GM08714 (cell line): ENCODE measurements at regions not wholly inside any gene's neighbourhood (a gene's known extent, or its start where the extent isn't known, plus 50 kb on each side); places are given as distances from the start of the nearest gene placed in this dataset.

Experiments
- H3K4me3 ChIP-seq: fragments of 200-500 bp; sonication (Bioruptor generic); 2 replicates; pipeline ENCODE4 v1.5.1; 2014; ENCODE audit warnings: mild to moderate bottlenecking, low read length, inconsistent platforms
- ZNF274 ChIP-seq: IDR thresholded peaks from 2 replicates; pipeline ENCODE4 v1.6.1; 2012; ENCODE audit warnings: mild to moderate bottlenecking, low read depth, low read length

DNA sequence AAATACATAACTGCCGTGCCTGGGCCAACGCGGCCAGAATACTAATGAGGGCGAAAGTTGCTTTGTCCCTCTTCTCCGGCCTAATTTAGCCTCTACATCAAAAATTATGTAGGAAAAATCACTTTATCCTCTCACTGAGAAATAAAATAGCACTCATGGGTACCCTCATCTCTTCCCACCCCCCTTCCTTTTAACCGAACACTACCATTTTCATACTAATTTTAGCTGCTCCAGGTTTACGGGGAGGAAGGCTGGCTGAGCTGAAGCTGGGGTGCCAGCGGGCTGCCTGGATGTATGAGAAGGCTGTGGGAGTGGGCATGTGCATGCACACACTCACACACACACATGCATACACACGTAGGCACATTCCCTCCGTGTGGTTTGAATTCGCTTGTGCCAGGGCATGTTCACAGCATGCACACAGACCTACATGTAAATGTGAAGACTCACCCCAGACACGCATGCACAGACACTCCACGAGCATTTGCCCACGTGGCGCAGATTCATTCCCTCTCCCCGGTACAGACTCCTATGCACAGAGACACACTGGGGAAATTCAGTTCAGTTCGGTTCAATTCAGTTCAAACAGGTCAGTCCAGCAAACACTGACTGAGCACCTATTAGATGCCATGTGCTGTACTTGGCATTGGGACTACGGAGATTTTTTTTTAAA lies 145.1 kb downstream of the MRM1 start:
- no peak for TF ChIP-seq ZNF274
- H3K4me3 ChIP-seq: no peak overlapping the region

DNA sequence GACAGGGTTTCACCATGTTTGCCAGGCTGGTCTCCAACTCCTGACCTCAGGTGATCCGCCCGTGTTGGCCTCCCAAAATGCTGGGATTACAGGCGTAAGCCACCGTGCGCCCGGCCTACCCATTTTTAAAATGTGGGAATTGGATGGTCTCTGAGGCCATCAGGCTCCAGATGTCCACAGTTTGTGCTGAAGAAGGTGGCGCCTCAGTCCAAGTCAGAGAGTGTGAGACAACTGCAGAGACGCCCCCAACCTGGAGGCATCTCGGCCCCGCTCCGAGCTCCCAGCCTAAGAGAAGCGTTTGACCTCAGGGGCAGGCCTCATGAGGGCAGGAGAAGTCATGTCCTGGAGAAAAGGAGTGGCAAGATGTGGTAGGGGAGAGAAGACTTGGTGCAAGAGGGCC lies 146.5 kb downstream of the MRM1 start:
- H3K4me3 ChIP-seq: no peak overlapping the region
- TF ChIP-seq ZNF274: no peak

DNA sequence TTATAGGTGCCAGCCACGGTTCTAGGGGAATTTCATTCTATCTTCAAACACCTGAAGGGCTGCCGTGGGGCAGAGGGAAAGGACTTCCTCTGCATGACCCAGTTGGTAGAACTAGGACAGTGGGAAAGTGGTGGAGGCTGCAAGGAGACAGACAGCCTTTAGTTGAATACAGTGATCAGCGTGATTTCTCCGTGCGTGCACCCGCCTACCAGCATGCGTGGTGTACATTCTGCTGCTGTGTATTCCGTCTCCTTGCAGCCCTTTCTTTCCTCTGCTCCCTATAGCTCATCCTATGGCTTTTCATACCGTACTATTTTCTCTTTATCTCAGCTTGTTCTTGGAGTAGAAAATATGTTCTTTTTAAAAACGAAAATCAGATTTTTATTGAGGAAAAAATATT lies 146.9 kb downstream of the MRM1 start:
- no peak overlapping the region for H3K4me3 ChIP-seq
- no peak for TF ChIP-seq ZNF274

DNA sequence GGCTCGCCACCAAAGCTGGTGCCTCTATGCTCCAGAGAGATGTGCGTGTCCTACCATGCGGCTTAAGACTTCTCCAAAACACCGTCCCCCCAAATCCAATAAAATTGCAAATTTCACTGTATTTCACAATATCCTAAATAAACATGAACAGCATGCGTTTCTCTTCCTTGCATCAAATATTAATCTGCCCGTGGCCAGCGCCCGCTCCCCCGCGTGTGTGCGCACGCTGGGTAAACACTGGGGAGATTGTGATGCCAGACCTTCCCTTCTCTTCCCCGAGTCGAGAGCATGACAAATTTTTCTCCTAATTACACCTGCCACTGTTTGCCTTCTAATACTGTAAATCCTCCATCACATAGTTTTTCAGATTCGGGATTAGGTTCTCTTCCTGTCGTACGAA lies 148.1 kb downstream of the MRM1 start:
- no peak overlapping the region for H3K4me3 ChIP-seq
- no peak for TF ChIP-seq ZNF274

DNA sequence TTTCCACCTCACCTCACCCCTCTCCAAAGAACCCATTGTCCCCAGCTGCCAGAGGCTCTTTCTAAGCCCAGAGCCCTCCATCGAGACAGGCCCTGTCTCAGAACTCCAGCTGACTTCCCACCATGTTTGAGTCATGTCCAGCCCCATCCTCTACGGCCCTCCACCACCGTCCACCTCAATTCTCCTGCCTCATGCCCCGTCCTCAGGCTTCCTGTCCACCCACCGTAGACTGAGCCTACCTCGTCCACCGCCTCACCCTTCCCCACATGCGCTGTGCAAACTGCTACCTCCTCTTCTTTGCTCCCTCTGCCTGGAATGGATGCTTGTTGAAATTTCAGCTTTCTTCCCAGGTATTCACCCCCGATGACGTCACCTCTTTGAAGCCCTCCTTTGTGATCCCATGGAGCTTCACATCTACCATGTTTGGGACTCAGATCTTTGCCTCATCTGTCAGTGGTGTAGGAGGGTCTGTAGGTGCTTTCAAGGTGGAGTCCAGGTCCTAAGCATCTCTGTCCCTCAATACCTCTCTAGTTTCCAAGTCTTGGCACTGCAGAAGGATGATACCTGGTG lies 149.0 kb downstream of the MRM1 start:
- no peak overlapping the region for H3K4me3 ChIP-seq
- no peak for TF ChIP-seq ZNF274

DNA sequence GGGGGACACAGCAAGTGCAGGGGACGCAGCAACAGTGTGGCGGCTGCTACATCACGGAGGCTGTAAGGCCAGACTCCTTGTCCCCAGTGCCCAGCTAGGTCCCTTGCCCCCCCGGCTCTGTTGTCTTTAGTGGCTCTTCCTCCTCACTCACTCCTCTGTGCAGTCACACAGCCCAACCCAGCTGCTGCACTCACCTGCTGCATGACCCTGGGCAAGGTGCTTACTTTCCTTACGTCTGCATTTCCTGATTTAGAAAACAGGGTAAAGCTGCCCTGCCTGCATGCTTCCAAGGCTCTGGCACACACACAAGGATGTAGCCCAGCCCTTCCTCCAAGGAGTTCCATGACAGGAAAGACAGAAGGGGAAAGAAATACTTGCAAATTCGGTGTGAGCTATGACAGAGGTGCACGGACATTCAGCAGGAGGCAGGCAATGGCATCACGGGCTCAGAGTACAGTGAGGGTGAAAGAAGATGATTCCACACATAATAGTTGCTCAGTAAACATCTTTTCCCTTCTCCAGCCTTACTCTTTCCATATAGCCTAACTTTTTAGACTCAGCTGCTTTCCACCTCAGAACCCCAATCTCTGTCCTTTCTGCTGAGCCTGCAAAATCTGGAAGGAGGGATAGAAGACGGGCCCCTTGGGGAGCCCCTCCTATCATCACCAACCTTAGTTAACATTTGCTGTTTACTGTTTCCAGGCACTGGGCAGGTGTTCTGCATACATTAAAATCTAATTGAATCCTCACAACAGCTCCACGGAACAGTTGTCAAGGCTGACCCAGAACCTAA lies 150.9 kb downstream of the MRM1 start:
- no peak for TF ChIP-seq ZNF274
- H3K4me3 ChIP-seq: no peak overlapping the region

DNA sequence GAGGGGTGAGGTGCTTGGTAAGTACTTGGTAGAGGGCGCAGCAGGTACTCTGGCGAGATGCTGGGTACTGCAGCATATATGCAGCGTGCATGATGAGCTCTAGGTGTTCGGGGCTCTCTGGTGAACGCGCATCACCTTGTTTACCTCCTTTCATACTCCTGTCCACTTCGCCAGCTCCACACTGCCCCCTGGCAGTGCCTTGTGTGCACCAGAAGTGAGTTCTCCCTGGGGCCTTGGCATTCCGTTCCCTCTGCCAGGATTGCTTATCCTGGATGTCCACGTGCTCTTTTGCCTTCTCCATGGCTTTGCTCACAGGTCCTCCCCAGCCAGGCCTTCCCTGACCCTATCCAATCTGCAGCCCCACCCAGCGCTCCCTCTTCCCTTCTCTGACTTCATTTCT lies 154.2 kb downstream of the MRM1 start:
- TF ChIP-seq ZNF274: no peak
- H3K4me3 ChIP-seq: no peak overlapping the region

DNA sequence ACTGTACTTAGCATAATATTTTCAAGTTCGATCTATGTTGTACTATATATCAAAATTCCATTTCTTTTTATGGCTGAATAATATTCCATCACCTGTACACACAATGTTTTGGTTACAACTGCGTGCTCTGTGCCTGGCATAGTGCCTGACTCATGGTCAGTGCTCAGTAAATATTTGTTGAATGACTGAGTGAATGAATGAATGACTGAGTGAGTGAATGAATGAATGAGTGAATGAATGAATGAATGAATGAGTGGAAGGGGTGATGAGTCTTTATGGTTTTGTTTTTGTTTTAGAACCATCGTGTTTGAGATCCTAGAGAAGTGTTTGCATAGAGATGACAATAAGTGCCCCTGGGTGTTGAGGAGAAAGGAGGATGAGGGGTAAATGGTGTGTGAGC lies 155.3 kb downstream of the MRM1 start:
- H3K4me3 ChIP-seq: no peak overlapping the region
- TF ChIP-seq ZNF274: no peak

DNA sequence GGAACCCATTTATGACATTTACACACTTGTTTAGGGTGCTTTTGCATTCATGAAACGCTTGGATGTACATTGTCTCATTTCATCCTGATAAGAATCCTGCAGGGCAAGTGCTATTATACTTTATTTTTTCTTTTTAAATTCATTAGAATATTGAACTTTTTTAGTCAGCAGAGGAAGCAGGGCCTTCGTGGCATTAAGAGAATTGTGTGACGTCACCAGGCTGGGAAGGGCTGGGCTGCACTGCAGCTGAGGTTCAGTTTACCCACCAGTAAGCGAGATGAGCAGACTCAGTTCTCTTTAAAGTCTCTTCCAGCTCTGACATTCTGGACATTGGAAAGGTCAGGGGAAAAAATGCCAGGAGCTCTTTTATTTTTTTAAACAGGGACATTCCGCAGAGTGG lies 159.0 kb downstream of the MRM1 start:
- TF ChIP-seq ZNF274: no peak
- no peak overlapping the region for H3K4me3 ChIP-seq

DNA sequence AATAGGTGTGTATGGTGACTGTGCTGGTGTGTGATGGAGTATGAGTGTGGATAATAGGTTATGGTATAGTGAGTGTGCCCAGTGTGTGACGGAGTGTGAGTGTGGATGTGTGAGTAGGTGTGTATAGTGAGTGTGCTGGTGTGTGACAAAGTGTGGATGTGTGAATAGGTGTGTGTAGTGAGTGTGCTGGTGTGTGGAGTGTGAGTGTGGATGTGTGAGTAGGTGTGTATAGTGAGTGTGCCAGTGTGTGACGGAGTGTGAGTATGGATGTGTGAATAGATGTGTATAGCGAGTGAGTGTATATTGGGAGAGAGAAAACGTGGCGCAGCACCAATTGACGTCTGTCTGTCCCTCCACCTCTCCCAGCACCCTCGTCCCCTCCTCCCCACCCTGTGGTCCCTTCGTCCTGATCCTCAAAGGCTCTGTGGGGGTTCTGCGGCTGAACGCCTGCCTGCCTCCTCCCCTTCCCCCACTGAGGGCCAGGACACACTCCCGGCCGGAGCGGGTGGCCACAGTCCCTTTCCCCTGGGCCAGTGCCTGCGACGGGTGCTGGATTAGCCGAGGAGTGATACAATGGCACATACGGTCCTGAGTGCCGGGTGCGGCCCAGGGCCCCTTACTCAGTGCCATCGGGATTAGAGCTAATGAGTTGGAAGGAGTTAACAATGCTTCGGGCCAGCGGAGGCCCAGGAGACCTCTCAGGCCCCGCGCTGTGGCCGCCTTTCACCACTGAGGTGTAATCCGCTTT lies 160.0 kb downstream of the MRM1 start:
- H3K4me3 ChIP-seq: no peak overlapping the region
- no peak for TF ChIP-seq ZNF274

DNA sequence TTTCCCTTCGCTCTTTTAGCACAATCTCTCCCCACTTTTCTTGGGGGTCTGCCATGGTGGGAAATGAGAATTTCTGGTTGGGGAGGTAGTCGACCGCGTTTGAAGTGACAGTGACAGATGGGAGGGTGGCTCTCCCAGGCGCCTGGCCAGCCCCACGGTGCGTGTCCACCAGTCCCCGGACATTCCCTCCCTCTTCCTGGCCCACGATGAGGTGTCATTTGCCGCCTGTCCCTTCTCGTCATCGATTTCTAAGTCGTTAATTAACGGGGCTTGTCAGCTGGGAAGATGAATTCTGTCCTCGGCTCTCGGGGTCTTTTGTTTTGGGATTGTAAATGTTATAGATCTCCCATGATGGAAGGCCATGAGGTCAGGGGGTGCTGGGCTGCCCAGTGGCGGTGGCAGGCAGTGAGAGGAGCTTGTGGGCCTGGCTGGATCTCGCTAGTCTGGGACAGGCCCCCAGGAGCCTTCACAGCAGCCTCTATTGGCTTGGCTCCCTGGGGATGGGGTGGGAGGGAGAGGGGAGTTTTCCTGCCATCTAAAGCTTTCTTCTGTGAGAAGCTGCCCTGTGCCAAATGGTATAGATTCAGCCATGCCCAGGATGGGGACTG lies 164.2 kb downstream of the MRM1 start:
- TF ChIP-seq ZNF274: no peak
- no peak overlapping the region for H3K4me3 ChIP-seq

DNA sequence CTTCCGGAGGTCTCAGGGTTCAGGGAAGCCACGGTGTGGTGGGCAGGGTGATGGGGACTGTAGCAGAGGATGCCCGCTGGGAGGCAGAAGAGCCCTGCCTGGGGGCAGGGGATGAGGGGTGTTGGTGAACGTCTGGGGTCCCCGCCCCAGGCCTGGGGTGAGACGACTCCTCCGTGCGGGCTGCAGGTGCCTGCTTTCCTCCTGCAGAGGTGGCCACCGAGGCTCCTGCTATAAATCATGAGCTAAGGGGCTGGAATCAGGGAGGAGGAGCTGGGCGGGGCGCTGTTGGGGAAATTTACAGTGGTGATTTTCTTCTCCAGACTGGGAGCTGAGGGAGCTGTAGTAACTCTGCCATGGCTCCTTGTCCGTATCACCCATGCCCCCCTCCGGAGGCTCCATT lies 167.0 kb downstream of the MRM1 start:
- no peak for TF ChIP-seq ZNF274

DNA sequence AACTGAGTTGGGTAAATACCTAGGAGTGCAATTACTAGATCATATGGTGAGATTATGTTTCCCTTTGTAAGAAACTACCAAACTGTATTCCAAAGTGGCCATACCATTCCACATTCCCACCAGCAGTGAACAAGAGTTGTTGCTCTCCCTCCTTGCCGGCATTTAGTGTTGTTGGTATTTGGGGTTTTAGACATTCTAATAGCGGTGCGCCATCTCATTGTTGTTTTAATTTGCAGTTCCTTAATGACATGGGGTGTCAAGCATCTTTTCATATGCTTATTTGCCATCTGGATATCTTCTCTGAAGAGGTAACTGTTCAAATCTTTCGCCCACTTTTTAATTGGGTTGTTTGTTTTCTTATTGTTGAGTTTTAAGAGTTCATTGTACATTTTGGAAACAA lies 164.2 kb upstream of the LHX1 start:
- no peak for TF ChIP-seq ZNF274
- no peak overlapping the region for H3K4me3 ChIP-seq

More for the DNA sequence above, 167.0 kb downstream of the MRM1 start:
- H3K4me3 ChIP-seq: no peak overlapping the region

DNA sequence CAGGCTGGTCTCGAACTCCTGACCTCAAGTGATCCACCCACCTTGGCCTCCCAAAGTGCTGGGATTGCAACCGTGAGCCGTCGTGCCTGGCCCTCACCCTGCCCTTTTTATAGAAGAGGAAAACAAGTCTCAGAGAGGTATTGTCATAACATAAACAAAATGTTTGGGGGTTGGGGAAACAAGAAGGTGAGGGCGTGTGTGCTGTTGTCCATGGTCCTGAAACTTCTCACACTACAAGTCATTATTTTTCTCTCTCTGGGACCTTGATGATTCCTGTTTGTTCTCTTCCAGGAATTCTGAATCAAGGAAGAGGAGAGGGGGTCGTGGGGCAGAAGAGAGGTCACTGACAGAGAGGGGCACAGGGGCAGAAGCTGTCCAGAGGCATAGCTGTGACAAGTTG lies 160.2 kb upstream of the LHX1 start:
- TF ChIP-seq ZNF274: no peak

DNA sequence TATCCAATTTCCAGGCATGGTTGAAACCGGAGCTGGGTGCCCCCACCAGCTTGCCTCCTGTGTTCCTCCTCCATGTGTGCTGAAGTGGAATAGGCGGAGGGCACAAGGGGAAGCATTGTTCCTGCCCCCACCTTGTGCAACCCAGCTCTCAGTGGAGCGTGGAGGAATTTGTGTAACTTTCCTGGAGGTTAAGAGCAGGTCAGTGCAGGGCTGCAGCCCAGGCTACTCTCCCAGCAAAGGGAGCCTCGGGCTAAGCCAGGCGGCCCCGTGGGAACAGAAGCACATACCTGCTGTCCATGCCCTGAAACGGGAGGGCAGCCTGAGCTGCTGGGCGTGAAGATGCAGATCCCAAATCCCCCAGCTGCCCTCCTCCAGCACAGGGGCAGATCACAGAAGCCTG lies 158.8 kb upstream of the LHX1 start:
- no peak overlapping the region for H3K4me3 ChIP-seq
- TF ChIP-seq ZNF274: no peak

More for the DNA sequence above, 160.2 kb upstream of the LHX1 start:
- H3K4me3 ChIP-seq: no peak overlapping the region
